GM18868 (cell line): ENCODE measurements at regions not wholly inside any gene's neighbourhood (a gene's known extent, or its start where the extent isn't known, plus 50 kb on each side); places are given as distances from the start of the nearest gene placed in this dataset.

ENCODE experiments used
- ATAC-seq: cut with Tn5 transposase; IDR thresholded peaks from one replicate; pipeline ENCODE4 v1.9.1; 2021; ENCODE audit warnings: mild to moderate bottlenecking, moderate library complexity; ENCODE audit not compliant: unreplicated experiment

- ATAC-seq = no peak
These were observed 2043.5 kb upstream of the AGA start for GRCh38 chr4:179485781-179486180.

- ATAC-seq = no peak
These were observed 2044.5 kb upstream of the AGA start for GRCh38 chr4:179486570-179487335.

- no peak for ATAC-seq
These were observed 2050.2 kb upstream of the AGA start for GRCh38 chr4:179492260-179493080.

- ATAC-seq = no peak
These were observed 2061.7 kb upstream of the AGA start for GRCh38 chr4:179503976-179504375.

GRCh38 chr4:179509489-179509888 is 2067.3 kb upstream of the AGA start:
- no peak for ATAC-seq

- no peak for ATAC-seq
These were observed 2079.7 kb upstream of the AGA start for GRCh38 chr4:179521952-179522351.

- no peak for ATAC-seq
These were observed 2088.7 kb upstream of the AGA start for GRCh38 chr4:179530958-179531357.

- ATAC-seq = no peak
These were observed 2094.5 kb upstream of the AGA start for GRCh38 chr4:179536694-179537093.

- no peak for ATAC-seq
These were observed 2097.4 kb upstream of the AGA start for GRCh38 chr4:179539641-179540040.

- no peak for ATAC-seq
These were observed 2101.5 kb upstream of the AGA start for GRCh38 chr4:179543771-179544170.

- ATAC-seq = no peak
These were observed 2102.3 kb upstream of the AGA start for GRCh38 chr4:179544496-179544895.

- ATAC-seq = no peak
These were observed 2109.9 kb upstream of the AGA start for GRCh38 chr4:179552131-179552530.

GRCh38 chr4:179563741-179564140 is 2121.5 kb upstream of the AGA start:
- no peak for ATAC-seq

GRCh38 chr4:179569549-179569948 is 2127.3 kb upstream of the AGA start:
- no peak for ATAC-seq

- ATAC-seq = no peak
These were observed 2140.1 kb upstream of the AGA start for GRCh38 chr4:179582164-179582905.

- no peak for ATAC-seq
These were observed 2141.0 kb upstream of the AGA start for GRCh38 chr4:179583221-179583620.

GRCh38 chr4:179584101-179584500 is 2141.9 kb upstream of the AGA start:
- ATAC-seq = no peak

- no peak for ATAC-seq
These were observed 2143.5 kb upstream of the AGA start for GRCh38 chr4:179585761-179586160.

GRCh38 chr4:179586460-179586859 is 2144.2 kb upstream of the AGA start:
- no peak for ATAC-seq

- ATAC-seq = no peak
These were observed 2153.6 kb upstream of the AGA start for GRCh38 chr4:179595671-179596410.

- no peak for ATAC-seq
These were observed 2154.4 kb upstream of the AGA start for GRCh38 chr4:179596621-179597020.
